Activated CD8-positive, alpha-beta T cell treated with anti-CD3 and anti-CD28 coated beads, Interleukin-2, amount 10 ng/mL, durations not matched to agents 7 days and 5 days (primary cell): ENCODE measurements at regions not wholly inside any gene's neighbourhood (a gene's known extent, or its start where the extent isn't known, plus 50 kb on each side); places are given as distances from the start of the nearest gene placed in this dataset.
"Not testable (repeated sequence)": the region's sequence is repeated elsewhere in the genome, so short reads cannot be mapped to it uniquely, and the experiment has no call there.

Source experiments
- ATAC-seq: fragments of 150-1000 bp; cut with Tn5 transposase; one replicate; pipeline ENCODE4 v1.10.0; 2021; ENCODE audit warnings: moderate library complexity
- CTCF ChIA-PET: fragments of 350-600 bp; sonication (Branson Sonifier 250); formaldehyde crosslinking; loops from one replicate; lab custom pipeline; 2021; ENCODE audit warnings: antibody characterized with exemption; lab: Charles Lee
- POLR2A ChIA-PET: fragments of 350-600 bp; sonication (Branson Sonifier 250); formaldehyde crosslinking; loops from one replicate; lab custom pipeline; 2021; ENCODE audit warnings: antibody characterized with exemption; lab: Charles Lee
- DNase-seq: peaks from one replicate; pipeline ENCODE4 v3.0.0-alpha.2; 2020
- H3K27ac Mint-ChIP-seq: one replicate; pipeline ENCODE4 v1.8.0; 2021; ENCODE audit warnings: mild to moderate bottlenecking, mixed read lengths
- H3K27me3 Mint-ChIP-seq: one replicate; pipeline ENCODE4 v1.8.0; 2021; ENCODE audit warnings: low read depth, mixed read lengths
- H3K36me3 Mint-ChIP-seq: one replicate; pipeline ENCODE4 v1.8.0; 2021; ENCODE audit warnings: low read depth, mixed read lengths
- H3K4me1 Mint-ChIP-seq: one replicate; pipeline ENCODE4 v1.8.0; 2021; ENCODE audit warnings: low read depth, mixed read lengths
- H3K4me3 Mint-ChIP-seq: one replicate; pipeline ENCODE4 v1.8.0; 2021; ENCODE audit warnings: mild to moderate bottlenecking, mixed read lengths
- H3K9me3 Mint-ChIP-seq: one replicate; pipeline ENCODE4 v1.8.0; 2022; ENCODE audit warnings: mixed read lengths; ENCODE audit not compliant: insufficient read depth

GRCh38 chr13:65597839-65598818 is 1632.0 kb downstream of the PCDH9 start:
- ChIA-PET CTCF (no interaction called here), POLR2A (no interaction called here)
- Mint-ChIP-seq H3K9me3 (peaks cover 7% of the 10 kb centered on the region), H3K4me3 (no peak overlapping the region), H3K27ac (no peak overlapping the region), H3K4me1 (no peaks in the 10 kb centered on the region), H3K27me3 (no peaks in the 10 kb centered on the region), H3K36me3 (no peaks in the 10 kb centered on the region)
- no peak for DNase-seq
- ATAC-seq = no peak

- H3K27me3 Mint-ChIP-seq = no peaks in the 10 kb centered on the region
- no peak overlapping the region for H3K27ac Mint-ChIP-seq
- peaks cover 5% of the 10 kb centered on the region for H3K9me3 Mint-ChIP-seq
- no peaks in the 10 kb centered on the region for H3K4me1 Mint-ChIP-seq
- POLR2A ChIA-PET = no interaction called here
- no peak overlapping the region for H3K4me3 Mint-ChIP-seq
- H3K36me3 Mint-ChIP-seq = no peaks in the 10 kb centered on the region
- CTCF ChIA-PET = no interaction called here
- DNase-seq (no peak), ATAC-seq (no peak)
These were observed 1634.2 kb downstream of the PCDH9 start for GRCh38 chr13:65595916-65596315.

- Mint-ChIP-seq H3K4me1 (no peaks in the 10 kb centered on the region), H3K36me3 (no peaks in the 10 kb centered on the region), H3K4me3 (no peak overlapping the region), H3K9me3 (peaks cover 5% of the 10 kb centered on the region), H3K27ac (no peak overlapping the region), H3K27me3 (no peaks in the 10 kb centered on the region)
- ChIA-PET CTCF (no interaction called here), POLR2A (no interaction called here)
- ATAC-seq (no peak), DNase-seq (no peak)
These were observed 1635.8 kb downstream of the PCDH9 start for GRCh38 chr13:65594298-65594781.

- no peak for DNase-seq
- Mint-ChIP-seq H3K4me1 (no peaks in the 10 kb centered on the region), H3K36me3 (no peaks in the 10 kb centered on the region), H3K27me3 (no peaks in the 10 kb centered on the region), H3K9me3 (peaks cover 6% of the 10 kb centered on the region), H3K4me3 (no peak overlapping the region), H3K27ac (no peak overlapping the region)
- ChIA-PET POLR2A (no interaction called here), CTCF (no interaction called here)
- no peak for ATAC-seq
These were observed 1636.8 kb downstream of the PCDH9 start for GRCh38 chr13:65593298-65593874.

GRCh38 chr13:65592731-65593130 is 1637.4 kb downstream of the PCDH9 start:
- no peaks in the 10 kb centered on the region for H3K27me3 Mint-ChIP-seq
- no peaks in the 10 kb centered on the region for H3K4me1 Mint-ChIP-seq
- peaks cover 13% of the 10 kb centered on the region for H3K9me3 Mint-ChIP-seq
- ATAC-seq (no peak), DNase-seq (no peak)
- ChIA-PET POLR2A (no interaction called here), CTCF (no interaction called here)
- no peak overlapping the region for H3K4me3 Mint-ChIP-seq
- no peak overlapping the region for H3K27ac Mint-ChIP-seq
- no peaks in the 10 kb centered on the region for H3K36me3 Mint-ChIP-seq

GRCh38 chr13:65585346-65585745 is 1644.8 kb downstream of the PCDH9 start:
- ATAC-seq (no peak), DNase-seq (no peak)
- Mint-ChIP-seq H3K27ac (no peak overlapping the region), H3K4me3 (no peak overlapping the region), H3K9me3 (peaks cover 8% of the 10 kb centered on the region), H3K36me3 (no peaks in the 10 kb centered on the region), H3K4me1 (no peaks in the 10 kb centered on the region), H3K27me3 (no peaks in the 10 kb centered on the region)
- CTCF ChIA-PET = no interaction called here
- POLR2A ChIA-PET = no interaction called here

- ChIA-PET CTCF (no interaction called here), POLR2A (no interaction called here)
- no peak for ATAC-seq
- no peaks in the 10 kb centered on the region for H3K36me3 Mint-ChIP-seq
- no peak for DNase-seq
- H3K4me3 Mint-ChIP-seq = no peak overlapping the region
- no peaks in the 10 kb centered on the region for H3K27me3 Mint-ChIP-seq
- peaks cover 8% of the 10 kb centered on the region for H3K9me3 Mint-ChIP-seq
- H3K4me1 Mint-ChIP-seq = no peaks in the 10 kb centered on the region
- no peak overlapping the region for H3K27ac Mint-ChIP-seq
These were observed 1646.0 kb downstream of the PCDH9 start for GRCh38 chr13:65584126-65584525.

GRCh38 chr13:65582160-65582559 is 1648.0 kb downstream of the PCDH9 start:
- no peaks in the 10 kb centered on the region for H3K27me3 Mint-ChIP-seq
- no peaks in the 10 kb centered on the region for H3K9me3 Mint-ChIP-seq
- no peak overlapping the region for H3K4me3 Mint-ChIP-seq
- CTCF ChIA-PET = no interaction called here
- ATAC-seq = no peak
- DNase-seq = no peak
- no peaks in the 10 kb centered on the region for H3K4me1 Mint-ChIP-seq
- no peak overlapping the region for H3K27ac Mint-ChIP-seq
- POLR2A ChIA-PET = no interaction called here
- H3K36me3 Mint-ChIP-seq = no peaks in the 10 kb centered on the region

- CTCF ChIA-PET, DNase-seq, H3K4me3 Mint-ChIP-seq, H3K27ac Mint-ChIP-seq, H3K36me3 Mint-ChIP-seq, POLR2A ChIA-PET, ATAC-seq, H3K4me1 Mint-ChIP-seq, H3K27me3 Mint-ChIP-seq: not testable (repeated sequence)
- peaks cover 22% of the 10 kb centered on the region for H3K9me3 Mint-ChIP-seq
These were observed 1665.6 kb downstream of the PCDH9 start for GRCh38 chr13:65564561-65564960.

- Mint-ChIP-seq H3K9me3 (peaks cover 21% of the 10 kb centered on the region), H3K4me1 (no peaks in the 10 kb centered on the region), H3K36me3 (no peaks in the 10 kb centered on the region), H3K27ac (no peak overlapping the region), H3K27me3 (no peaks in the 10 kb centered on the region), H3K4me3 (no peak overlapping the region)
- CTCF ChIA-PET = no interaction called here
- DNase-seq (no peak), ATAC-seq (no peak)
- POLR2A ChIA-PET = no interaction called here
These were observed 1667.8 kb downstream of the PCDH9 start for GRCh38 chr13:65562305-65562704.

GRCh38 chr13:65560936-65561335 is 1669.2 kb downstream of the PCDH9 start:
- Mint-ChIP-seq H3K9me3 (peaks cover 20% of the 10 kb centered on the region), H3K4me1 (no peaks in the 10 kb centered on the region)
- CTCF ChIA-PET = no interaction called here

GRCh38 chr13:65555962-65556361 is 1674.2 kb downstream of the PCDH9 start:
- DNase-seq (no peak), ATAC-seq (no peak)
- Mint-ChIP-seq H3K27ac (no peak overlapping the region), H3K4me1 (no peaks in the 10 kb centered on the region), H3K27me3 (no peaks in the 10 kb centered on the region), H3K9me3 (peaks cover 19% of the 10 kb centered on the region), H3K36me3 (no peaks in the 10 kb centered on the region), H3K4me3 (no peak overlapping the region)
- ChIA-PET POLR2A (no interaction called here), CTCF (no interaction called here)

More at GRCh38 chr13:65560936-65561335, 1669.2 kb downstream of the PCDH9 start:
- DNase-seq (no peak), ATAC-seq (no peak)
- H3K36me3 Mint-ChIP-seq = no peaks in the 10 kb centered on the region
- H3K4me3 Mint-ChIP-seq = no peak overlapping the region
- POLR2A ChIA-PET = no interaction called here
- no peaks in the 10 kb centered on the region for H3K27me3 Mint-ChIP-seq
- H3K27ac Mint-ChIP-seq = no peak overlapping the region
